Pancreas (tissue), 10 donors: ENCODE measurements at regions not wholly inside any gene's neighbourhood (a gene's known extent, or its start where the extent isn't known, plus 50 kb on each side); places are given as distances from the start of the nearest gene placed in this dataset.
"Not testable (repeated sequence)": the region's sequence is repeated elsewhere in the genome, so short reads cannot be mapped to it uniquely, and the experiment has no call there.

Experiments
- ATAC-seq, 4 donors: fragments of 200-7000 bp; cut with Tn5 transposase; one replicate each; pipeline versions ENCODE4 v1.8.0 to v1.9.1; 2020; ENCODE audit warnings: mild to moderate bottlenecking in 4 of 4, moderate library complexity in 4 of 4
- DNase-seq, 6 donors: peaks; one replicate each; pipeline ENCODE4 v3.0.0-alpha.2; 2020
- FAIRE-seq: peaks from 2 replicates; lab custom pipeline; 2012; peaks lifted over from hg19 to GRCh38; lab: Jason Lieb, UNC
- H3K27ac ChIP-seq, 4 donors: fragments of 200-600 bp; sonication (generic); 1 replicate in 3 of 4; 2 replicates in 1 of 4; pipeline versions ENCODE4 v1.5.0 to v1.8.0; 2020
- H3K27me3 ChIP-seq, 4 donors: fragments of 200-600 bp; one replicate each; pipeline ENCODE4 v1.8.0; 2021
- H3K36me3 ChIP-seq, 3 donors: fragments of 200-600 bp; sonication (generic) in 1 of 3; one replicate each; pipeline versions ENCODE4 v1.5.0 to v1.8.0; 2020 to 2021
- H3K4me1 ChIP-seq, 3 donors: fragments of 200-600 bp; one replicate each; pipeline ENCODE4 v1.8.0; 2021
- H3K4me3 ChIP-seq, 4 donors: fragments of 200-600 bp; sonication (generic) in 2 of 4; one replicate each; pipeline versions ENCODE4 v1.5.0 to v1.8.0; 2020 to 2021
- H3K9me3 ChIP-seq, 4 donors: fragments of 200-600 bp; one replicate each; pipeline ENCODE4 v1.8.0; 2021
- CTCF ChIP-seq, 4 donors: fragments of 200-600 bp; sonication (generic) in 3 of 4; IDR thresholded peaks; one replicate each; pipeline versions ENCODE4 v1.5.0 to v1.8.0; 2021; ENCODE audit warnings: antibody characterized with exemption in 4 of 4
- WGBS, 2 donors: extraction: QIAGEN DNeasy Blood & Tissue Kit; methylation state at CpG; one replicate each; pipeline ENCODE4 v1.1.7; 2013; 5-methylcytosine and 5-hydroxymethylcytosine counted together
- intact Hi-C, 3 donors: fragments of 100-400 bp; cut with DNase I; formaldehyde crosslinking; loops; one replicate each; pipeline versions ENCODE4 v1.11.1 to v1.14.2; 2022
- donor health status: healthy with polysubstance abuse.
- donor health status: DM: no; HTN: no; CAD: no; lungs with moderate emphysema.
- donor health status: DM: no; HTN: no; CAD: no.
- donor health status: control.
- donor health status: control.
- donor health status: Bipolar disorder and iron deficiency.
- donor health status: DM: yes; HTN: yes; CAD: no.
- donor health status: DM: no; HTN: no; CAD: no.
- donor health status: DM: no; HTN: no; CAD: no.
- donor health status: DM: yes; HTN: yes; CAD: no.

- H3K27ac ChIP-seq, result no peak overlapping the region
- intact Hi-C loops, result no loop called here
- DNase-seq (no peak), FAIRE-seq (no peak), ATAC-seq (peak in 3 of 4 donors; percentile 34 to 59 (median 58))
- no peak overlapping the region for H3K4me3 ChIP-seq
- TF ChIP-seq CTCF (IDR thresholded peaks at IDR 0.05), result no peak
- no peaks in the 10 kb centered on the region for H3K27me3 ChIP-seq
- no peaks in the 10 kb centered on the region for H3K36me3 ChIP-seq
- no peaks in the 10 kb centered on the region for H3K4me1 ChIP-seq
- 63 to 69% methylated on average over 1 of the region's 1 CpG for WGBS, 2 donors
- H3K9me3 ChIP-seq, result no peaks in the 10 kb centered on the region
These were observed 460.4 kb downstream of the STK39 start for GRCh38 chr2:167787021-167787420.

GRCh38 chr2:167785606-167786216, 461.7 kb downstream of the STK39 start:
- 86 to 88% methylated on average over 6 of the region's 6 CpGs for WGBS, 2 donors
- H3K4me3 ChIP-seq, result no peak overlapping the region
- no peaks in the 10 kb centered on the region for H3K9me3 ChIP-seq
- H3K27me3 ChIP-seq, result no peaks in the 10 kb centered on the region
- H3K27ac ChIP-seq, result no peak overlapping the region
- DNase-seq, result no peak
- H3K4me1 ChIP-seq, result no peaks in the 10 kb centered on the region
- no peak for TF ChIP-seq CTCF (IDR thresholded peaks at IDR 0.05)
- no peak for FAIRE-seq
- intact Hi-C loops, result no loop called here
- no peak for ATAC-seq
- H3K36me3 ChIP-seq, result no peaks in the 10 kb centered on the region

GRCh38 chr2:167784084-167784425, 463.3 kb downstream of the STK39 start:
- no peak for TF ChIP-seq CTCF (IDR thresholded peaks at IDR 0.05)
- Histone ChIP-seq H3K9me3 (no peaks in the 10 kb centered on the region), H3K27ac (peak overlapping the region in 1 of 4 donors; percentile 31), H3K36me3 (no peaks in the 10 kb centered on the region), H3K4me1 (no peaks in the 10 kb centered on the region), H3K27me3 (no peaks in the 10 kb centered on the region), H3K4me3 (no peak overlapping the region)
- FAIRE-seq (no peak), DNase-seq (no peak), ATAC-seq (peak in 1 of 4 donors; percentile 21)
- intact Hi-C loops, result no loop called here
- 70 to 76% methylated on average over 3 of the region's 3 CpGs for WGBS, 2 donors

GRCh38 chr2:167783261-167784083, 463.9 kb downstream of the STK39 start:
- 26 to 34% methylated on average over 5 of the region's 5 CpGs for WGBS, 2 donors
- no peak for TF ChIP-seq CTCF (IDR thresholded peaks at IDR 0.05)
- peak; percentile 40 to 74 (median 46) for ATAC-seq
- H3K4me3 ChIP-seq, result no peak overlapping the region
- no peaks in the 10 kb centered on the region for H3K9me3 ChIP-seq
- DNase-seq, result peak in 1 of 6 donors; percentile 4
- no peaks in the 10 kb centered on the region for H3K27me3 ChIP-seq
- intact Hi-C loops, result no loop called here
- peak overlapping the region in 1 of 4 donors; percentile 31 for H3K27ac ChIP-seq
- H3K36me3 ChIP-seq, result no peaks in the 10 kb centered on the region
- no peaks in the 10 kb centered on the region for H3K4me1 ChIP-seq
- FAIRE-seq, result no peak

GRCh38 chr2:167781629-167782028, 465.8 kb downstream of the STK39 start:
- 91 to 93% methylated on average over 8 of the region's 8 CpGs for WGBS, 2 donors

More at GRCh38 chr2:167781629-167782028, 465.8 kb downstream of the STK39 start:
- H3K9me3 ChIP-seq, intact Hi-C loops, ATAC-seq, H3K36me3 ChIP-seq, H3K27me3 ChIP-seq, H3K4me3 ChIP-seq, H3K27ac ChIP-seq, DNase-seq, H3K4me1 ChIP-seq, FAIRE-seq: not testable (repeated sequence)
